HT1080 (cell line): ENCODE measurements at regions not wholly inside any gene's neighbourhood (a gene's known extent, or its start where the extent isn't known, plus 50 kb on each side); places are given as distances from the start of the nearest gene placed in this dataset.
A peak's percentile ranks its signal among the peaks of the same experiment; 100 is the strongest.
"Not testable (repeated sequence)": the region's sequence is repeated elsewhere in the genome, so short reads cannot be mapped to it uniquely, and the experiment has no call there.

Experiments used
- DNase-seq: peaks from one replicate; pipeline ENCODE4 v3.0.0-alpha.2; 2015; ENCODE audit warnings: low read depth

DNA sequence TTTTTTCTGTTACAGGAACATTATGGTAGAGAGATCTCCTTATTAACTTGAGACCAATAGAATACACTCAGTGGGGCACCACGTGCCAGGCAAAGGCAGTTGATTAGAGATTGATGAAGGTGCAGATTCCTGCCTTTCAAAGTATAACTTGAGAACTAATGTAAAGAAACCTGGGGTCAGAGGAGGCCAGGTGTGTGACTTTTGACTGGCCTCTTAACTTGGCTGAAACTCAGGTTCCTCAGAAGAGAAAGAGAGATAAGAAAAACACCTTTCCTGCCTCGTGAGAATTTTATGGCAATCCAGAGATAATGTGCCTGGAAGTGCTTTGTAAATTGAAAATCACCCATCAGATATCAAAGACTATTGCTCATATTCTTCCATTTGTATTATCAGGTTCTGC, 110.7 kb upstream of the GZMB start:
- DNase-seq = no peak

DNA sequence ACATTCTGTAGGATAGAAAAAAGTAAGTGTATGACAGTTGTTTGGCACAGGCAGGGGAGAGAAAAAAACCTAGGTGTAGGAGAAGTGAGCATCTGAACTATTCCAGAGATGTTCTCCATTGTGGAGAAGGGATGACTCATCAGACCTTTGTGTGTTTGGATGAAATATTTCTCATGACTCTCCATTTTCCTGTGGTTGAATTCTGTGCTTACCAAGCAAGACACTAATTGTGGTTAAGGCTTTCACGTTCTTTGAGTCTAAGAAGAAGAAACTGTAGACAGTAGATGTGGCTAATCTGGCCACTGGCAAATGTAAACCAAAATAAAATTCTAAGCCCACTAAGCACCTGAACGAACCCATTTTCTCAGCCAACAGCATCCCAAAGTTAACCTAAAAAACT, 107.9 kb upstream of the GZMB start:
- peak; percentile 87 for DNase-seq

DNA sequence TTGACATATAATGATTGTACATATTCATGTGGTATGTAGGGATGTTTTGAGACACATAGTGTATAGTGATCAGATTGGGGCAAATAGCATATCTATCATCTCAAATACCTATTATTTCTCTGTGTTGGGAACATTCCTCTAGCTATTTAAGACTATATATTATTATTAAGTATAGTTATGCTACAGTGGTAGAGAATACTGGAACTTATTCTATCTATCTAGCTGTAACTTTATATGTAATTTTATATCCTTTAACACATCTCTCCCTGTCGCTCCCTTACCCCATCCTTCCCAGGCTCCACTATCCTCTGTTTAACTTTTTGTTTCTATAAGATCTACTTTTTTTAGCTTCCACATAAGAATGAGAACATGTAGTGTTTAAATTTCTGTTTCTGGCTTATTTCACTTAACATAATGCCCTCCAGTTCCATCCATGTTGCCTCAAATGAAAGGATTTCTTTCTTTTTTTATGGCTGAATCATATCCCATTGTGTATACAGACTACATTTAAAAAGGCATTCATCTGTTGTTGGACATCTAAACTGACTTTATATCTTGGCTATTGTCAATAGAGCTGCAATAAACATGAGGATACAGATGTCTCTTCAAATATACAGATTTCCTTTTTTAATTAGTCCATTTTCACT, 102.1 kb upstream of the GZMB start:
- no peak for DNase-seq

DNA sequence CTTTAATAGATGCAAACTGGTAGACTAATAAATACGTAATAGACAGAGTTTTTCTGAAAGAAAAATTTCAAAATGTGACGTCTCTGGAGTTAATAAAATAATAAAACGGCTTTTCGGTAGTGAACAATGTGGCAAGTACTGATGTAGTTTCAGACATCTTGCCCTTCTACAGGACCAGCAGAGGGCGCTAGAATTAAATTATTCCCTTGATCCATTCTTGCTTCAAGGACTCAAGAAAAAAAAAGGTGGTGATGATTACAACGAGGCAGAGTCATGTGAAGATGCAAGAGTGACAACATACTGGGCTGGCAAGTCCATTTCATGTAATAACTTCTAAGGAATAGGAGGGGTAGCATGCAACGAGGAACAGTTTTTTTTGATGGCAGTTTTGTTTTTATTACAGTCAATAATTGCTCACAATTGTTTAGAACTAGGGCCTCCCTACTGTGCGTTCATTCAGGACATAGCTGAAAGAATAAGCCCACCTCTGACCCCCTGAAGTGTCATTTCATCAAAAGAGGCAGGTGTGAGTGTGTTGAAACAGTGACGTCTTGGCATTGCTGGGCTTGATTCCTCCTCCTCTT, 101.0 kb upstream of the GZMB start:
- DNase-seq = peak; percentile 45

DNA sequence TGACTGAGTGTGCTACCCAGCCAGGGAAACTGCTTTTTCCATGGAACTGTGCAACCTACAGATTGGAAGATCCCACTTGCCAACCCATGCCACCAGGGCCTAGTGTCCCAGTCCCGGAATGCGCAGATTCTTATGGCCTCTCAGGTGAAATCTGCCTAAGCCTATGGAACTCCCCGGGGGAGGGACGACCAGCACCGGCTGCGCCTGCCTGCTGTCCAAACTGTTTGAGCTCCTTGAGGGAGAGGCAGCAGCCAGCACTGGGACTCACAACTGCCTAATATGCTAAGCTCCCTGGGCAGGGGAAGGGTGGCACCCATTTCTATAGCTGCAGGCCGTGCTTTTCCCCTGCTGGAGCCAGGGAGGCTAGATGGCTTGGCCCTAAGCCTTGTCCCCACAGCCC, 92.5 kb upstream of the GZMB start:
- DNase-seq = no peak

DNA sequence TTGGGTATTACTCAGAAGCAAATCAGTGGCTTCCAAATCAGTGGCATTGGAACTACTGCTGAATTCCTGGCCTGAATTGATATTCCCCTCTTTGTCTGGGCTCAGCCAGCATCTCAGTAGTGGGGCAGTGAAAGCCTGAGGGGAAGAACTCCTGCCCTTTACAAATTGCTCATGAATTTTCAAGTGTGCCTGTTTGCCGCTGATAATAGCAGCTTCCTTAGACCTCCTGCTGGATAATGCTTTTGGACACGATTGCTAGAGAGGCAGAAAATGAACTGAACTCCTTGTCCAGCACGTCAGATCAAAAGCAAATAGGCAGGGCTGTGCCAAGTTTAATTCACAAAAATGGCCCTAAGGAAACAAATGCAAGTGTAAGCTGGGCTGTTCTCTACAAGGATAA, 91.3 kb upstream of the GZMB start:
- no peak for DNase-seq

DNA sequence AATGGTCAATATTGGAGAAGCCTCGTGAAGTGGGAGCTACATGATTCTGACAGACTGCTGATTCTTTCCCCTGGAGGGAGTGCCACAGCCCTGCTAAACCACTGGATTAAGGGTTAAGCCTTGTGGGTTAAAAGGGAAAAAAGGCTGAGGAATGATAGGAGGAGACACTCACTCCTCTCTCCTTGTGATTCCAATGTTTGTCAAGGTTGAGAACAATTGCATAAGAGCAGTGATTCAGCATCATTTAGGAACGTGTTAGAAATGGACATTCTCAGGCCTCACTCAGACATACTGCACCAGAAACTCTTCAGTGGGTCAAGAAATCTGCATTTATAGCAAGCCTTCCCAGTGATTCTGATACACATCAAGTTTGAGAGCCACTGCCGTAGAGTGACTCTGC, 87.8 kb upstream of the GZMB start:
- no peak for DNase-seq

DNA sequence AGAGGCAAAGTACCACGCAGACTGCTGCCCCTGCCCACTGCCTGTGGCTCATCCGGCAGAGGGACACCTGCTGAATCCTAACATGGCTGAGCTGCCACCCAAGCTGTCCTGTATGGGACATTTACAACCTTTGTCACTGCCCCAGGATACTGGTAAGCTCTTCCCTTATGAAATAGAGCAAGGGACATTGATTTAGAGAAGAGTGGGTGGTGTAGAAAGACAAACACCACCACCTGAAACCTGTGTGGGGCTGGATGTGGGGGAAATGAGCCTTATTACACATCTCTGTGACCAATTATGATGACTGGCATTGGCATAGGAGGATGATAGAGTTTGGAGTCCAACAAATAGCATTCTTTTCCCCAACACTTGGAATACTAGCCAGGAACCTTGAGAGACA, 81.2 kb upstream of the GZMB start:
- DNase-seq = no peak

DNA sequence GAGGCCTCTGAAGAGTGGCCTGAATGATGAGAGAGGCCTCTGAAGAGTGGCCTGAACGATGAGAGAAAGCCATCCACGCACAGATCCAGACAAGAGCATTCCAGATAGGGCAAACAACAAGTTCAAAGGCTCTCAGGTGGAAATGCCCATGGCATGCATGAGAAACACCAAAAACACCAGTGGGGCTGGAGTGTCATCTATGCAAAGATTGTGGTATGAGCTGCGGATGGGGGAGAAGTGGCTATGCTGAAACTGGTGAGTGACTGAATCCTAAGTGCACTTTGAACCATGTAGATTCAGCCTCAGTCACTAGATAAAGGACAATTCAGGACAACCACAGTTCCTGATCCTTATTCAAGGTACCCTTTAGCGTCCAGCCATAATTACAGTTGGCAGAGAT, 79.4 kb upstream of the GZMB start:
- DNase-seq = no peak

DNA sequence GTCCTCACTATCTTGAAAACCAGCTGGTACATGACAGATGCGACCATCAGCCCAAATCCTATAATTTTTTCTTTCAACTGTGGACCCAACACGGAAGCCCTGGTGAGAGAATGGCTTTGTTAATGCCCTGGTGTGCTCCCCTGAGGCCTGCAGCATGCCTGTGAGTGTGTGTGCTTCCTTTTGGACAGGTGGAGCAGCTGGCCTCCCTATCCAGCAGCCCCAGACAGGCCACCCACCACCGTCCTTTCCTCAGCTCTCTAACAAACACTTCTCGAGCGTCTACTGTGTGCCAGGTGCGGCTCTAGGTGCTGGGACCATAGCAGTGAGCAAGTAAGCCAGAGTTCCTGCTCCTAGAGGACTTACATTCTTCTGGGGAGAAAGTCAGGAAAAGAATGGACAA, 78.9 kb upstream of the GZMB start:
- DNase-seq = no peak

DNA sequence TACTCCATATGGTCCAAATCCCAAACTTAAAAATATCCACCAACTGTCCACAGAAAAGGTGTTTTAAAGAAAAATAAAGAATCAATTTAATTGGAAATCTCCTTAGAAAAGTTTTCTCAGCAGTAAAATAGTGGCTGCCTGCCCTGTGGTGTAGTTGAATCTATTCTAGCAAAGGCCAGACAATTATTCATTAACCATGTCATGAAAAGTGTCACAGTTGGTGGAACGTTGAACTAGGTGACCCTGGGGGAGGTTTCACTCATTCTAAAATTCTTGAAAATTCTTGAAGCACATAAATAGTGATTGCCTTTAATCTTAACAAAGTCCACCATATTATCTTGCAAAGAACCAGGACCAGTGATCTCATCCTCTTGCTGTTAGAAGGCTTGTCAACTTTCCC, 78.4 kb upstream of the GZMB start:
- DNase-seq = no peak

DNA sequence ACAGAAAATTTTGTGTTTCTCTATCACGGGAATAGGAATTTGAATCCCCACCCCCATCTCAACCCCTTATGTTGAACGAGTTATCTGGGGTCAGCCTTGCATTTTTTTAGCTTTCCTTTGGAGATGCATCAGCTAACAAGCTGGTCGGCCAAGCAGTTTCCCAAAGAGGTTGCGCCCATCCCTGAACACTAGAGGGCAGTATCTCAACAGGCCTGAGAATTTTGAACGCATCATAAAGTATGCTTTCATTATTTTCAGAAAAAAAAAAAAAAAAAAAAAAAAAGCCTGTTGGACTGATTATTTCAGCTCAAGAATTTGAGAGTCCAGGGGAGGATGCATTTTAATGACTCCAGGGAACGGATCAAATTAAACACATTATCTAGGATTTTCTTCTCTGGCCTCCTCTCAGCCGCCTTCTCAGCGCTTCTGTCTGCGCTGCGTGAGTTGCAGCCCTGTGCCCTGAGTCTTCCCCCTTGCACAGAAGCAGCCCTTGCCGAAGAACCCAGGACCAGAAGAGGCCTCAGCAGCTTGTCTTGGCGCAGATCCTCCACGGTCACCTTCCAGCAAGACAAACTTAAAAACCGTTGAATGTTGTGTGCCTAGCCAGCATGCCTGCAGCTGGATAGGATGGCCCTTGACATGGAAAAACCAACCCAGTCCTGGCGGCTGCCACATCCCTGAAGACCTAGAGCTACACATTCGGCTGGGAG, 76.6 kb upstream of the GZMB start:
- DNase-seq = peak; percentile 43

DNA sequence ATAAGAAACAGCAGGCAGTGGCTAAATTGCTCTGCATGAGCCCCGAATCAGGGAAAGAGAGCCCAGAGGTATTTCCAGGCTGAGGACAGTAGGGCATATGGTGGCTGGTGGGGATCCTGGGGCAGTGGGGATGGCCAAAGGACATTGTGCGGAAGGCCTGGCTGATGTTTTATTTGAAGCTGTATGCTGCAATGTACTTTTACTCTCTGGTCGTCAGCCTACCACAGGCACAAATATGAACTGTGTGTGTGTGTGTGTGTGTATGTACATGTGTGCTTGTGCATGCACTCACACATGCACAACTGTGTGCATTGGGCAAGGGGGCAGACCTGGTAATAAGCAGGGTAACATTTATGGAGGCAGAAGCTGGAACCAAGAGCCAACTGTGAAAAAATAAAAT, 74.7 kb upstream of the GZMB start:
- no peak for DNase-seq

DNA sequence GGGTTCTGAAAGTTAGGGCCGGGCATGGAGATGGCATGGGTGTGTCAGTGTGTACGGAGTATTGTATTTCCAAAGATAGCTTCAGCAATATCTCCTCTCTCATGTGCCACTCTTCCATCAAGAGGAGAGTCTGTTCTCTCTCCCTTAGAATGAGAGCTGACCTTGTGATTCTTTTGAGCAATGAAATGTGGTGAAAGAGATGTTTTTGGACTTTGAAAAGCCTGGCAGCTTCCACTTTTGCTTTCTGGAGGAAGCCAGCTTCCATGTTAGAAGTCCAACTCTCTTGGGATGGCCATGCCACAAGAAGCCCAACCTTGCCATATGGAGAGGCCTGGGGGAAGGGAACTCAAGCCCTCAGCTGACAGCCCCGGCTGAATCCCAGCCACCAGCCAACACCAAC, 72.4 kb upstream of the GZMB start:
- peak; percentile 6 for DNase-seq

DNA sequence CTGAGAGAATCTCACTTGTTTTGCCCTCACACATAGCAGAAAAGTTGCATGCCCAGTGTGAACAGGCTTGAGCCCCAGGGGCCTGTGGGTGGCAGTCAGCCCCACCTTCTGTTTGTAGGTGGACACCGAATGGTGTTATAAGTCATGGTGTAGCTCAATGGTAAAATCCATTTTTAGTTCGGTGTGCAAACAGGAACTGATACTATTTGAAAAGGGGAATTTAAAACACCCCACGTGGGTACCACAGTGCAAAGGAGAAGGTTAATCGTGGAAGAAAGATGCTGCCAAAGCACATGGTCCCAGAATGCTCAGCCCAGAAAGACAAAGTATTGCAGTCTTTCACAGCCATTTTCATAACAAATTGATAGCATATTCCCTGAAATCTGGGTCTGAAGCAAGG, 71.8 kb upstream of the GZMB start:
- no peak for DNase-seq

DNA sequence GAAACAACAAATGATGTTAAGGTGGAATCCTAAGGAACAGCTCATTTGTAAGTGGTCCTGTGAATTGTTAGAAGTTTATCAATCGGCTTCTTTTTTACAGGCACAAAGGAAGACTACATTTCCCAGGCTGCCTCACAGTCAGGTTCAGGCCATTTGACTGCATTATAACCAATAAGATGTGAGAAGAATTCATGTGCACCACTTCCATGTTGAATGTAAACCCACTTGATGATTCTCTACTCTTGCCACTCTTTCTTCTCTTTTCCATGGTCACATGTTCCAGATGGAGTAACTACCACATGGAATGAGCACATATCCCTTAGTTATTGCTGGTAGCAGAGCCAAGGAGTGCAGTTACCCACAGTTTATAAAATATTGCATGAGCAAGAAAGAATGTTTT, 67.1 kb upstream of the GZMB start:
- DNase-seq = no peak

DNA sequence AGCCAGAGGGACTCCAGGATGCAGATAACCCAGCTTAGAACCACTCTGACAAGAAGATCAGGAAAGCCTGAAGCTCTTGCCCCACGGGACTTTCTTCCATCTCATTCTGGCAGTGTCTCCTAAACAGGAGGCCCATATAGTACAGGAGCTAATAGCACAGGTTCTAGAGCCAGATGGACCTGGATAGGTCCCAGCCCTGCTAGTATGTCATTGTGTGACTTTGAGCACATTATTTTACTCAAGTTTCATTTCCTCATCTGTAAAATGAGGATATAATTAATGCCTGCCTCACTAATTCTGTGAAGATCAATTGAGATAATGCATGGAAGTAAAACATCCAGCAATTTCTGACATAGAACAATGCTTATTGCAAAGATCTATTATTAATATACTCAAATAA, 66.5 kb upstream of the GZMB start:
- no peak for DNase-seq

DNA sequence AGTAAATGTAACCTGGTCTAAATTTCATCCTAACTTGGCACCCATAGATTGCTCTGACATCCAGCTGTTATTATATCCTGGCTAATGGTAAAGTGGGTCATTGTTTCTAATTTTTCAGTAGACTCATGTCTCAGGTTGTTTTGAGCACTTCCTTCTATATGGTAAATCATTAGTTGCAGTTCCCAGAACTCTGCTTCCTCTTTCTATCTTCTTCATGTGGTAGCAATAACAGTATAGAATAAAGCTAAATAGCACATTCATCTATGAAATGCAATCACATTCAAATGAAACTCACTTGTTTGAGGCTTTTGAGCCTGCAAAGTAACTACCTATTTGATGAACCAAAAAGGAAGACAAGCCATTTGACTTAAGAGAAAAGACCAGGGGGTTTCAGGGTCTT, 65.1 kb upstream of the GZMB start:
- DNase-seq = no peak

DNA sequence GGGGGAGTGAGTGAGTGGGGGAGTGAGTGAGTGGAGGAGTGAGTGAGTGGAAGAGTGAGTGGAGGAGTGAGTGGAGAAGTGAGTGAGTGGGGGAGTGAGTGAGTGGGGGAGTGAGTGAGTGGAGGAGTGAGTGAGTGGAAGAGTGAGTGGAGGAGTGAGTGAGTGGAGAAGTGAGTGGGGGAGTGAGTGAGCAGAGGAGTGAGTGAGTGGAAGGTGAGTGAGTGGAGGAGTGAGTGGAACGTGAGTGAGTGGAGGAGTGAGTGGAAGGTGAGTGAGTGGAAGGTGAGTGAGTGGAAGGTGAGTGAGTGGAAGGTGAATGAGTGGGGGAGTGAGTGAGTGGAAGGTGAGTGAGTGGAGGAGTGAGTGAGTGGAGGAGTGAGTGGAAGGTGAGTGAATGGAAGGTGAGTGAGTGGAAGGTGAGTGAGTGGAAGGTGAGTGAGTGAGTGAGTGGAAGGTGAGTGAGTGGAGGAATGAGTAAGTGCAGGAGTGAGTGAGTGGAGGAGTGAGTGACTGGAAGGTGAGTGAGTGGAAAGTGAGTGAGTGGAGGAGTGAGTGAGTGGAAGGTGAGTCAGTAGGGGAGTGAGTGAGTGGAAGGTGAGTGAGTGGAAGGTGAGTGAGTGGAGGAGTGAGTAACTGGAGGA, 62.4 kb upstream of the GZMB start:
- DNase-seq = not testable (repeated sequence)

DNA sequence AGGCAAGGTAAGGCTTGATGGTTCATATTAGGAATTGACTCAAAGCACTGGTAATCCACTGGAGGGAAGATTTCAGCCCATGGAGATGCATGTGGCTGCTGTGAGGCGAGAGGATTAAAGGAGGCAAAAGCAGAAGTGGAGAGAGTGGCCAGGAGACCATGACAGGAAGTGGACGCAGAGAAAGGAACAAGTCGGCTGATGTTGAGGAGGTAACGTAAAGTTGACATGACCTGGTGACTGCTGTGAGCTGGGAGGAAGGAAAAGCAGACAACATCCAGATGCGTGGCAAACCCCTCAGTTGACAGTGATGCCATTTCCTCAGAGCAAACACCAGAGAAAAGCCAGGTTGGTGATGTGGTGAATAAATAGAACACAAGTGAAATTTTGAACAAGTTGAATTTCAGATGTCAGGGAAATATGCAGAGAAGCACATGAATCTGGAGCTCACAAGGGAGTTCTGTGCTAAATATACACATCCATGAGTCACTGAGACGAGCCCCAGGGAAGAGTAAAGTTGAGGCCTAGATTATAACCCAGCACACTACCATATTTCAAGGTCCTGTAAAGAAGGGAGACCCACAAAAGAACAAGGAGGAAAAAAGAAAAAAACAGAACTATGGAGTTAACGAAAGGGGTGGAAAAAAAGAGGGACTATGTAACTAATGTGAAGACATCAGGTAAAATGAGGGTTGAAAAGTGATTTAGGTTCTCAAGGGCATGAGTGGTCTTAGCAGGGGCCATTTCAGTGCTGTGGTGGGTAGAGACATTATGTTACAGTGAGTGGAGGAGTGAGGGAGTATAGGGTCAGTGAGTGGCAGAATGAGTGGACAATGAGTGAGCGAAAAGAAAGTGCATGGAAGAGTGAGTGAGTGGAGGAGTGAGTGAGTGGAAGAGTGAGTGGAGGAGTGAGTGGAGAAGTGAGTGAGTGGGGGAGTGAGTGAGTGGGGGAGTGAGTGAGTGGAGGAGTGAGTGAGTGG, 61.6 kb upstream of the GZMB start:
- no peak for DNase-seq

DNA sequence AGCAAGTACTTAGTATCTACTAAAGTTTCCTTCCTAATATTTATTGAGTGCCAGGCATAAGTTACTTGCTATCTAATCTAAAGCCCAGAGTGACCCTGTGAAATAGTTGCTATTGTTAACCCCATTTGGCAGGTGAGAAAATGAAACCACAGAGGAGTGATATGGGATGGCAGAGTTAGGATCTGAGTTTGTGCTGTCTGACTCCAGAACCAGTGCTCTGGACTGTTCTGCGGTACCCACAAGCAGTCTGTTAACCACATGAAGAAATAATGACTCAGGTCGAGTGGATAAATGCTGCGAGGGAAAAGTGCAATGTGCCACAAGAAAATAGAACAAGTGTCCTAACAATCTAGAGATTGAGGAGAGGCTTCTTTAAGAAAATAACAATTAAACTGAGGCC, 60.7 kb upstream of the GZMB start:
- no peak for DNase-seq

DNA sequence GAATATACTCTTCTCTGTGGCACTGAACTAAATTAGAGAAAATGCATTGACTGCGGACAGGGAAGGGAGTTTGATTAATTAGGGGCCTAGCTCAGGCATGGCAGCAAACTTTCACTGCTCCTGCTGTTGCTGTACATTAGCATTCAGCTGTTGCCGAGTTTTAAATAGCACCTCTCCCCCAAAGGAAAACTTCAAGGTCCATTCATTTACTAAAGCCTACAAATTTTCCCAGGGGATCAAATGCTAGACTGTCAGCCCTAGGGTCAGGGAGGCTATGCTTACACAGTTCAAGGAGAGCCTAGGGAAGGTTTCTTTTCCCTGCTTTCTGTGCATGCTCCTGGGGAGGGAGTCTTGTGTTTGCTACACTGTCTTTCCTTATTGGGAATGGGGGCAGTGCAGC, 60.0 kb upstream of the GZMB start:
- DNase-seq = no peak
